Peyer's patch (tissue), 4 donors: ENCODE measurements at regions not wholly inside any gene's neighbourhood (a gene's known extent, or its start where the extent isn't known, plus 50 kb on each side); places are given as distances from the start of the nearest gene placed in this dataset.

Source experiments
- CTCF ChIP-seq, 6 experiments: fragments of 450-650 bp in 4 of 6; fragments of 200-600 bp in 2 of 6; sonication (generic) in 1 of 6; IDR thresholded peaks; one replicate each; pipeline ENCODE4 v1.5.1; 2017 to 2019; ENCODE audit warnings: antibody characterized with exemption in 6 of 6, mild to moderate bottlenecking in 3 of 6, moderate library complexity in 1 of 6
- POLR2A ChIP-seq, 2 donors: fragments of 450-650 bp; IDR thresholded peaks; one replicate each; pipeline ENCODE4 v1.5.1; 2017; ENCODE audit warnings: antibody characterized with exemption in 2 of 2, mild to moderate bottlenecking in 2 of 2, moderate library complexity in 2 of 2

- TF ChIP-seq CTCF (IDR thresholded peaks at IDR 0.05) (no peak), POLR2A (IDR thresholded peaks at IDR 0.05) (no peak)
Observed at GRCh38 chr3:22988566-22988965, 214.6 kb upstream of the UBE2E2 start.
